GM18505 (cell line): ENCODE measurements at regions not wholly inside any gene's neighbourhood (a gene's known extent, or its start where the extent isn't known, plus 50 kb on each side); places are given as distances from the start of the nearest gene placed in this dataset.

Source experiments
- ATAC-seq: cut with Tn5 transposase; IDR thresholded peaks from one replicate; pipeline ENCODE4 v1.9.1; 2021; ENCODE audit not compliant: unreplicated experiment
- POLR2A ChIP-seq: IDR thresholded peaks from 4 replicates; pipeline ENCODE4 v1.6.1; 2011; ENCODE audit warnings: borderline replicate concordance; ENCODE audit not compliant: insufficient read depth, insufficient read length; ENCODE audit errors: extremely low read depth

DNA sequence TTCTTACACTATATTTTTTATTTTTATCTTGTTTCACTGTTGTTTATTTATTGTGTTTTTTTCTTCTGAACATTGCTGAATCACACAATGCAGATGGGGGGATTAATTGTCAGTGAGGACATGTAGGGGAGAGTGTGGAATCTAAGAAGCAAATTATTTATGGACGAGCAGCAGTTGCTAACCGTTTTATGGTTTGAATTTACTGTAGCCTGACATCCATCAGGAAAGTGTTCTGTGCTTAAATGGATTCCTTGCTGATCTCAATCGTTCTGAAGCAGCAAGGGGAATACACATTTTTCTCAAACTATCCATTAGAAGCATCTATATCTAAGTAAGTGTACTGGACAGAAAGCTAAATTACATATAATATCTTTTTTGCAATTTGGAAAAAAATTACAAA lies 119.5 kb downstream of the CD8B2 start:
- TF ChIP-seq POLR2A, result no peak
- ATAC-seq, result no peak

DNA sequence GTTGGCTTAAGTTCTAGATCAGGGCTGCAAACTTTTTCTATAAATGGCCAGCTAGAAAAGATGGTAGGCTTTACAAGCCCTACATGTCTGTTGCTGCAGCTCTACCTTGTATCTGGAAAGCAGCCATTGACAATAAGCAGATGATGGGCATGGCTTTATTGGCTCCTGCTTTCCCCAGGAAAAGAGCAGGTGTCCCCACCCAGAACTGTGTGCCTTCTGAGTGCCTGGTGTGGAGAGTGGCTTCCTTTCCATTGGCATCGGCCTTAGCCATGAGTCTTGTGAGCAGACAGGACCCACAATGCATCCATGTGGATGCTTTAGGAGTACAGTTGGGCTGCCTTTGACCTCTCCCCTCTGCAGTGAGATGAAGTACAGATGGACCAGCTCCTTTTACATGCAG lies 120.2 kb downstream of the CD8B2 start:
- no peak for ATAC-seq
- TF ChIP-seq POLR2A, result no peak

DNA sequence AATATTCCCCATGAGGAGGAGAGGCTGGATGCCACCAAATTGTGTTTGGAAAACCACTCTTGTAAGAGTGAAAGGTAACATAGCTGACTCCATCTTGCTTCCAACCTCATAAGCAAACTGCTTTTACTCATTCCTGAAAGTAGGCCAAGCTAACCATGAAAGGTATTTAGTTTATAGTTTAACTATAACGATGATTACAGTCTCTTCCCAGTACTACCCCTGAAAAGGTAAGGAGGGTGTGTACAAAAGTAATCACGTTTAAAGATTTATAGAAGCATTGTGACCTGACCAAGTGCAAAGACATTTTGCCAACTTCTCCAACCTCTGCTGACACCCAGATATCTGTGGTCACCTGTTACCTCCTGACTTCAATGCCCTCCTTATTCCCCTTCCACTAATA lies 122.6 kb downstream of the CD8B2 start:
- TF ChIP-seq POLR2A, result no peak
- ATAC-seq, result no peak

DNA sequence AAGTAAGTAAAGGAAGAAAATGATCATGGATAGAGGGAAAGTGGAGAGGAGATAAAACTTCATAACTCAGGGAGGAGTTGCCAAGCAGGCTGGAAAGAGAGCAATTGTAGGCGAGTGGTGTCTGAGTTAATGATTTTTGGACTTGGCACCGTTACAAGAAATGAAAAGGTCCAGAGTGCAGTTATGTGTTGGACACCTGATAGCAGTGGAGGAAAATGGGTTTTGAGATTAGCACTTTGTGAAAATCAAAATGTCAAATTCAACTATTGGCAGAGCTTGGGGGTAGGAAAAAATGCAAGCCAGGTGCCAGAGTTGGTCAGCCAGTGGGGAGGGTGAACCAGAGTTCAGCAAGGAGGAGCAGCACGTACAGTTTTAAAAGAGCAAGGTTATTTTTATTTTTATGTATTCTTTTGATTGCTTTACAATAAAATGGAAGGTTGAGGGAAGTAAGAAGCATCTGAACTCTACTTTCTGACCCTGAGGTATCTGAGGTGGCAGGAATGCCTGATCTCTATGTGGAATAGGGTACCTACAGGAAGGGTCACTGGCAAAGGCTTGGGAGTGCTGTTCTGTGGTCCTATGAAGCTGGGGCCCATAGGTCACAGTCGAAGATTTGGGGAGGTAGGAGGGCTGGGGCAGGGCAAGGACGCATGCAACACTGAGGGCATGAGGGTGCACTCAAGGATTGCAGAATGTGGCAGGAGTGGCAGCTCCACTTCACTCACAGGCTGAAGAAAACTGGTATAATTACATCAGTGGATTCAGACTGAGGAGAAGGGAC lies 127.5 kb downstream of the CD8B2 start:
- TF ChIP-seq POLR2A, result no peak

DNA sequence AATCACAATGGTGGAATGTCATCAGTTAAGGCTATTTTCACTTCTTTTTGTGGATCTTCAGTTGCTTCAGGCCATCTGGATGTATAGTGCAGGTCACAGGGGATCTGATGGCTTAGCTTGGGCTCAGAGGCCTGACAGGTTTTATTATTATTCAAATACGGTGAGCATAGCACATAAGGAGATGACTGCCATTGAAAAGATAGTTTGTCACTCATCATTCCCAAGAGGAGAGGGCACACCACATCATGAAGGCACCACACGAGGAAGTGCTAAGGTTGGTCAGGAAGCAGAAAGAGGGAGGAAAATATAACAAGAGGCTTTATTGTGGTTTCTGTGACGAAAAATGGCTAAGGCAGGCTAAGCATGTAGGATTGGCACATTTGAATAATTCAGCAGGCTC lies 131.4 kb downstream of the CD8B2 start:
- no peak for ATAC-seq
- TF ChIP-seq POLR2A, result no peak

More for the DNA sequence above, 127.5 kb downstream of the CD8B2 start:
- no peak for ATAC-seq

DNA sequence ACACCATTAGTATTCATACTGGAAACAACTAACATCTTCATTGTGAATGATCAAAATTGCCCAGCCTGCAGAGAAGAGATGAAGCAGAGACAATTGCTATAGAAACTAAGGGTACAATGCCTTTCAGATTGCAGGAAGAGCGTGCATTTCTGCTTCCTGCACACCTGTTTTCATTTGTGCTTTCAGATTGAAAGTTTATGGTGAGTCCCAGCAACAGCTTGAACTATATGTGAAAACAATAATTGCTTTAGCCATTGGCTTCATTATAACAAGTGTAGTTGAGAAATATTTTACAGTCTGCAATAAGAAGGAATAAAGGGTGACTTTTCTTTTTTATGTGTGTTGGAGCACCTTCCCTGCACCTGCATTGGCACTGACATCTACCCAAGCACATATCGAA lies 136.3 kb downstream of the CD8B2 start:
- no peak for TF ChIP-seq POLR2A

DNA sequence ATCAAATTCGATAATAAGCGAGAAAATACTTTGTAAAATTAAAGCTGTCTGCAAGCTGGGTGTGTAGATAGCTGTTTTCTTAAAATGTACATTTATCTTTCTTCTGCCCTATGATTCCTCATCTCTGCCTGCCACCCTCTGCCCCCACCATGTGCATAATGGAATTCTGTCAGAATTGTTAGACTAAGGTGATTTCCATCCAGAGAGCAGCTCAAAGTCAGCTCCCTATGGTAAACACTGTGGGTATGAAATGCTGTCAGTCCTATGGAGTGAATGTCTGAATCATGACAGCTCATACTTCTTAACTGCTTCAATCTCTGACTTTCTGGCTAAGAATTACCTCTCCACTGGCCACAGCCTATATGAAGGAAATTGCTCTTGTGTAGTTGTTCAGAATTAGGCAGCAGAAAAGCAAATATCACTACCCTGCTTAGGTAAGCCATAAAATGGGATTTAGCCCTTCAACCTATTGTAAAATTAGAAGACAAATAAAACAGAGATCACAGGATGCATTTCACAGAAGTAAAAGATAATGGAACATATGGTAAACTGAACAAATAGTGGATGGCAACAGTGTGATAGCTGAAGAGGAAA lies 137.7 kb downstream of the CD8B2 start:
- TF ChIP-seq POLR2A, result no peak
- ATAC-seq, result no peak

More for the DNA sequence above, 136.3 kb downstream of the CD8B2 start:
- no peak for ATAC-seq

DNA sequence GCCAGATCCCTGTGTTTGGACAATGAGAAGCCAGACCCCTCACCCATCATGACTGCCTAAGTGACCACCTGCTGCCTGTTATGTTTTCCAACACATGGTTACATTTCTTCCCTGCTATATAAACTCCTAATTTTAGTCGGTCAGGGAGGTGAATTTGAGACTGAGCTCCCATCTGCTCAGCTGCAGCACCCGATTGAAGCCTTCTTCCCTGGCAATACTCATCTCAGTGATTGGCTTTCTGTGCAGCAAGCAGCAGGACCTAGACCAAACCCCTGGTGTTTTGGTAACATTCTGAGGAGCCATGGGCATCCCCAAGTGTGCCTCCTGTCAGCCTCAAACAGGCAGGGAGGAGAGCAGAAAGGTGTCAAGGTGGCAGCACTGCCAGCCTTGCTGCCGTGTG lies 141.2 kb downstream of the CD8B2 start:
- ATAC-seq, result no peak
- TF ChIP-seq POLR2A, result no peak

DNA sequence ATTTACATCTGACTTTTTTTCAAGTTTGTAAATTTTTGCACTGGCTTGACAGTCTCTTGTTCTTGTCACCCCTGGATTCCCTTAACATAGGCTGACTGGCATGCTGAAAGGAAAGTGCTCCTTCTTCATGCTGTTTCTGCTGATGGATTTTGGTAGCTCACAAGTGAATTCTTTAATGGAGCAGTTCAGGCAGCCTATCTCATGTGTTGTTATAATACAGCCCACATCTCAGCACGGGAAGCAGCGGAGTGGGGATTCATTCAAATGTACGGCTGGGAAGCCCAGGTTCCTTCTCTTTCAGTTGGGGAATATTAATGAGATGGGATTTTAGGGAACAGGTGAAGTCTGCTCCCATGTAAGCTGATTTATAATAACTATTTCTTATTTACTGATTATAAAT lies 142.8 kb downstream of the CD8B2 start:
- no peak for TF ChIP-seq POLR2A
- ATAC-seq, result no peak

DNA sequence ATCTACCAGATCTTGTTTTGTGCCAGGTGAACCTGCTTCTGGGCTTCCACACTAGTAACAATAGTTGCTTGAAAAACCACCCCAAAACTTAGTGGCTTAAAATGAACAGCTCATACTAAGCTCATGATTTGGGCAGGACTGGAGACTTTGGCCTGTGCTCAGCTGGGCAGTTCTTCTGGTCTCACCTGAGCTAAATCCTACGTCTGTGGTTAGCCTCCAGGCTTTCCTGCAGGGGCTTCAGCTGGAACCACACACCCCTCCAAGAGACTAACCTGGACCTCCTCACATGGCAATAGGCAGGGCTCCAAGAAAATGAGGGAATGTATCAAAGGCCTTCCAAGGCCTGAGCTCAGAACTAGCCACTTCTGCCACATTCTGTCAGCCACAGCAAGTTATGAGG lies 144.1 kb downstream of the CD8B2 start:
- no peak for ATAC-seq
- no peak for TF ChIP-seq POLR2A

DNA sequence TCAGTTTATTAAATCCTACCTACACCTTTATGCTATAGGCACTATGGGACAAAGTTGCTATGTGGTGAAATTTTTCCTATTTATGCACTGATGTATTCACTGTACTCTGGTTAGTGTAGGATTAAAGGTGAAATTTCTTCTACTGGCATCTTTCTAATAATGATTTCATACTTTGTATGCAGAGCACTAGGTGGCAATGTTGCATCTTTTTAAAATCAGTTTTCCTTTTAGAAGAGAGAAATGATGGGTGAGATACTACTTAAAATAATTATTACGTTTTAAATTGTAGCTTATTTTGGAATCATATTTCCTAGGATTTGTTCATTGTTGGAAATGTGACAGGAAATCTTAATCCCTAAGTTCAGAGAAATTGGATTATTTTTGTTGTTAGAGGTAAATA lies 150.9 kb downstream of the CD8B2 start:
- TF ChIP-seq POLR2A, result no peak
- ATAC-seq, result no peak

DNA sequence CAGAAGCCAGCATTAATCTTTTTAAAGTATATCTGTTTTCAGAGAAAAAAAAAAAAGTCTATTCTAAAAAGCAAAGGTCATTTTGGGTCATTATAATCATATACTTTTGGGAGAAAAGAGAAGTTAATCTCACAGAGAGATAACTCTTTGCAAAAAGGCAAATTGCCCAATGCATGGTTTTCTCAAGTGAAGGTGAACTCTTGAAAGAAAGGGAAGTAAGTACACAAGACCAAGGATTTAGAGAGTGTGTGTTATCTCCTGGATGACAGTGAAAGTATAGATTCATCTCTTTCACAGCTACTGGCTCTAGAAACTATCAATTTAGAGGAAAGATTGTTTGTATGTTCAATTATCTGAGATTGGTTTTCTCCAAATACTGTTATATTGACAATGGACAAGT lies 151.4 kb downstream of the CD8B2 start:
- ATAC-seq, result no peak
- TF ChIP-seq POLR2A, result no peak

DNA sequence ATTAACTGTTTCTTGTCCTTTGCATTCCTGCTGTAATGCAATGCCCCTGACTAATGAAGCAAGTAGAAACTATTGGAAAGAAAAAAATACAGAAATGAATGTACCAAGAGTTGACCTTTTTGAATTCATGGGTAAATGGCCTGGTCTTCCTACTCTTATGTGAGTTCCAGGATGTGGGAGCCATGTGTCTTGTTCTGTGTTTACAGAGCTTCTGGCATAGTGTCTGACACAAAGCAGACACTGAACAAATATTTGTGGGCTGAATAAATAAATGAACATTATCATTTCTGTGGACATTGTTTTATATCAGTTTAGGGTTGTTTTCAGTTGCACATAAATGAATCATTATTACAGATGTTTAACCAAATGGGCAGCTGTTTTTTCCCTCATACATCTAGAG lies 155.5 kb downstream of the CD8B2 start:
- no peak for ATAC-seq
- no peak for TF ChIP-seq POLR2A

DNA sequence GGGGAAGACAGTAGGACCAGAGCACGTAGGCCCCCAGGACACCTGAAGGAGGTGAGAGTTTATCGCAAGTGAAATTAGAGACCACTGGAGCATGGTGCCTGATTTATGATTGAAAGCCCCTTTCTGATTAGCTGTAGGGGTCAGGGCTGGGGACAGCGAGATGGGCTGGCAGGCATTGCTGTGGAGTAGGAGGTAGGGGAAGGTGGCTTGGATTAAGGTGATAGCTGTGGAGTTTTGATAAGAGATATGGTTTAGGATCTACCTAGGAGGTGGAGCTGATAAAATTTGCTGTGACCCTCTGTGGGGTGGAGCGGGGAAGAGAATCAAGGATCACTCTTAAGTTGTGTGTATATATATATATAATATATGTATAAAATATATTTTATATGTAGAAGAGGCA lies 157.5 kb downstream of the CD8B2 start:
- TF ChIP-seq POLR2A, result no peak
- no peak for ATAC-seq

DNA sequence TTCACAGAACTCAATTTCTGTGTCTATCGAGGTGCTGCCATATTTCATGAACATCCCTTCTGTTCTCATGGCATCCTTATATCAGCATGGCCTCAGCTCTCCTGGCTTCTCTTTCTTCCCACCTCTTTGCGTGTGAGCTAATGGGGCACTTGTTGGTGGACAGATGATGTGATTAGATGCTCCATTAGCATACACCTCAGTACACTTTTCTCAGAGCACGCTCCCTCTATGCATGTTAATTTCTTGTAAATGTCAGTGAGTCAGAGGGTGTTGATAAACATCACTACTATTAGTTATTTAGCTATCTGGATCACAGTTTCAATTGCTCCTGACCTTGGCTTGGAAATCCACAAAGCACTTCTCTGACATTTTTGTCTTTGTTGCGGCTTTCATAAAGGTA lies 159.4 kb downstream of the CD8B2 start:
- ATAC-seq, result no peak
- no peak for TF ChIP-seq POLR2A

DNA sequence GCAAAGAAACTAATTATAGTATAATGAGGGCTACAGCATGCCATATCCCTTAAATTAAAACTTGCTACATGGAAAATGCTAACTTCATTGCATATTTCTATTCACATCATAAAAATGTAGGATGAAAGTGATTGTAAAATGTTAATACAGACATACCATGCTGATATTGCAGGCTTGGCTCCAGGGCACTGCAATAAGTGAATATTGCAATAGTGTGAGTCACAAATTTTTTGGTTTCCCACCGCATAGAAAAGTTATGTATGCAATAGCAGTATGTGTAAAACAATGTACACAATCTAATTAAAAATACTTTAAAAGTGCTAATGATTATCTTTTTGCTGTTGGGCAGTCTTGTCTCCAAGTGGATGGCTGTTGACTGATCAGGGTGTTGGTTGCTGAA lies 162.1 kb downstream of the CD8B2 start:
- no peak for TF ChIP-seq POLR2A
- ATAC-seq, result no peak

DNA sequence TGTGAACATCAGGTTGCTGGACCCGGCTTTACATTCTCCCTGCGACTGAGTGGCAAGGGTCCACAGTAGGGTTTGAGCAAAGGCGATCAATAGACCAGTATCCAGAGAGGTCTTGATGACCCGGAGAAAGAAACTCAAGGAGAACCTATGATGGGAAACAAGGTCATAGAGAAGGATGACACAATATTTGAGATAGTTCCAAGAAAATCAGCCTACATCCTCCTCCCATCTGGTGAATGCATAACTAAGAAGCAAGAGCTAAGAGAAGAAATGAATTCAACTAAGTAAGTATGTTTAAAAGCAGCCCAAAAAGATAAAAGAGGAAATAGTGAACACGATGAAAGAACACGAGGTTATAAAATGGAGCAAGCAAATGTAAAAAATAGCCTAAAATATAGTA lies 166.3 kb downstream of the CD8B2 start:
- no peak for ATAC-seq
- TF ChIP-seq POLR2A, result no peak
